IPS-11a (cell line): ENCODE measurements at regions not wholly inside any gene's neighbourhood (a gene's known extent, or its start where the extent isn't known, plus 50 kb on each side); places are given as distances from the start of the nearest gene placed in this dataset.

ENCODE experiments used
- H3K4me3 ChIP-seq: one replicate; pipeline ENCODE4 v1.5.1; 2013; ENCODE audit warnings: low read depth, low read length, control low read depth

DNA sequence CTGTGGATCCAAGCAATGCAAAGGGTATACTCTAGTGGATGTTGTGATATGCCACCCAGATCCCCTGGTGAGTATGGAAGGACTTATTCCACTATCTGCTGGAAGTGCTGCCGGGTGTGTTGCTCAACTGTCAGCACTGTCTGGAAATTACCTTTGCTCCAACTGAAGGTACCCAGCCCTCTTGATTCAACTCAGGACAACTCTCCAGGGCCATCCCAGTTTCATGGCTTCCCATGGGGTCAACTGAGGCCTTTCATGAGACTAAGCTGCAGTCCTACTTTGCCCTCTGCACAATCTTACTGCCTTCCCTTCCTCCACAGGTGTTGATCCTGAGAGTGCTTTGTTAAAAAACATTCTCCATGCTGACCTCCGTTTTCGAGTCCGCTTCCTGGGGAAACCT, 99.8 kb downstream of the SPRY1 start:
- no peak overlapping the region for H3K4me3 ChIP-seq

DNA sequence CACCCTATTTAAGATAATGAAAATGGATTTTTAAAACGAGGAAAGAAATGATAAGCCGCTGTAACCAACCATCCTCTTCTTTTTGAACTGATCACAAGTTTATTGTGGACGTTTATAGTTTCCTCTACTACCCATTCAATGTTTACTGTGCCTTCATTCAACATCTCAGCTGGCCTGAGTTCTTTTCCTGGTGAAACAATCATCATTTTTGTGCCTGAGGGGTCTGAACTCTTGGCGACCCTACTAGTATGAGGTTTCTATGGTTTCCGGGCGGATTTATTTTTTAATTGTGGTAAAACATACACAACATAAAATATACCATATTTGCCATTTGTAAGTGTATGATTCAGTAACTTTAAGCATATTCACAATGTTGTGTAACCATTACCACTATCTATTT, 100.7 kb downstream of the SPRY1 start:
- H3K4me3 ChIP-seq: no peak overlapping the region

DNA sequence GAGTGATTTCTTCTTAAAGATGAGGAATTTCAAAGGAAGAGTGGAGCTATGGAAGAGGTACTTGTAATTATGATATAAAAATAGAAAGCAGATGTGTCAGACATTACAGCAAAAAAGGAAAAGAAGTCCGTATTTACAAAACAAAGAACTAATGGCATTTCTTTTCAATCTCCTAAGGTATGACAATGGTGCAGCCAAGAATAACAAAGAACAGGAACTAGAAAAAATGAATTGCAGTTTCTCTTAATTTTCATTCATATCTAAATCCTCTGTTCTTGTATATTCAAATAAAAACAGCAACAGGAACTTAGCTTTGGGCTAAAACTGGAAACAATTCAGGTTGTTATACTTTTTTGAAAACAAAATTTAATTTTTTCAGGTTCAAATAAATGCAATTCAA, 105.1 kb downstream of the SPRY1 start:
- H3K4me3 ChIP-seq: no peak overlapping the region

DNA sequence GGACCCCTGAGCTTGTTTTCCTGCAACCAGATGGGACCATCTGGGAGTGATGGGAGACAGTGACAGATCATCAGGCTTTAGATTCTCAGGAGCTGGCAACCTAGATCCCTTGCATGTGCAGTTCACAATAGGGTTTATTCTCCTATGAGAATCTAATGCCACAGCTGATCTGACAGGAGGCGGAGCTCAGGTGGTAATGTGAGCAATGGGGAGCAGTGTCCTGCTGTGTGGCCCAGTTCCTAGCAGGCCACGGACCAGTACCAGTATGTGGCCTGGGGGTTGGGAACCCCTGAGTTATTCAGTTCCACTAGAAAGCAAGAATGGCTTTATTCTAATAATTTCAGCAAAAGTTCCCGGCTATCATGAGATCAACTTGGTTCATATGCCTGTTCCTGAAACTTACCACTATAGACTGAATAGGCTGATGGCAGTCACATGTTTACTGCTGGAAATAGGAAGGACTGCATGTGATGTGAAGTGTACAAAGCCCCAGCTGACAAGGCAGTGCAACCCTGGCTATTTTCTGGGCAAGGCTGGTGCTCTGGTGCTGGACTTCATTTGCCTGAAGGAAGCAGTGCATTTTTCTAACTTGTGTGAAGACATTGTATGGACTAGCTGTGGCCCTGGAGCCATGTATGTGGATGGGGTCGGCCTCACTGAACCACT, 107.2 kb downstream of the SPRY1 start:
- H3K4me3 ChIP-seq: no peak overlapping the region

DNA sequence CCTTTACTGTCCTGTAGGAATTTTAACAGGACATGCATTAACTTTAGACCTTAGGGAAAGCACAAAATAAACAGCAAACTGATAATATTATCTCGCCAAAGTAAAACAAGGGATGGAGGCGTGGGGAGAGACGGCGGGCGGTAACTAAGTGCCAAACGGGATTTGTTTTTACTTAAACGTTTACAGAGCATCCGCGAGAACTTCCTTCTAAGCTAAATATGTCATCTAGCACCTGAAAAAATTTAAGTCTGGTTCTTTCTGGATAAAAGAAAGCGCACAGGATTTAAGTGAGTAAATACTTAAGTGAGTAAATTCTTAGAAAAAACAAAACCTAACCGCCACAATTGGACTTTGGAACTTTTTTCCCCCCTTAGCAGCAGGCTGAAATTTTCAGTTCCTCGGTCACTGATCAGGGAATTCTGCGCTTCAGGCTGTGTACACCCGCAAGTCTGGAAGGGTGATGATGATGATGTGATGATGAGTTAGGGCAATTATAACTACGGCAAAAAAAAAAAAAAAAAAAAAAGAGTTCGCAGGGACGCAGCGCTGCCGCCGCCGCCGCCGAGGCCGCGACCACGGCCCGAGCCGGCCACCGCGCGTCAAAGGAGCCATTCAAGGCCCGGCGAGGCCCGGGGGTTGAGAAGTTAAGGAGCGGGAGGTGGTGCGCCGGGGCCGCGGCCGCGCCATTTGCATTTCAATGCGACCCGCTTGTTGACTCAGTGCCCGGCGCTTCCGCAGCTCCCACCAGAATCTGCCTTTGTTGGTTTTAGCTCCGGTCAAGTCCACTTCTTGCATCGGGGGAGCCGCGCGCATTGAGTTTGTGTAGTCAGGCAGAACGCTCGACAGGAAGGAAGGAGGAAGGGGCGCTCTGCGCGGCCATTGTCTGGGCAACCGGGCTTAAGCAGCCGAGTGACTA, 108.8 kb downstream of the SPRY1 start:
- H3K4me3 ChIP-seq: peak overlapping the region; percentile 42

DNA sequence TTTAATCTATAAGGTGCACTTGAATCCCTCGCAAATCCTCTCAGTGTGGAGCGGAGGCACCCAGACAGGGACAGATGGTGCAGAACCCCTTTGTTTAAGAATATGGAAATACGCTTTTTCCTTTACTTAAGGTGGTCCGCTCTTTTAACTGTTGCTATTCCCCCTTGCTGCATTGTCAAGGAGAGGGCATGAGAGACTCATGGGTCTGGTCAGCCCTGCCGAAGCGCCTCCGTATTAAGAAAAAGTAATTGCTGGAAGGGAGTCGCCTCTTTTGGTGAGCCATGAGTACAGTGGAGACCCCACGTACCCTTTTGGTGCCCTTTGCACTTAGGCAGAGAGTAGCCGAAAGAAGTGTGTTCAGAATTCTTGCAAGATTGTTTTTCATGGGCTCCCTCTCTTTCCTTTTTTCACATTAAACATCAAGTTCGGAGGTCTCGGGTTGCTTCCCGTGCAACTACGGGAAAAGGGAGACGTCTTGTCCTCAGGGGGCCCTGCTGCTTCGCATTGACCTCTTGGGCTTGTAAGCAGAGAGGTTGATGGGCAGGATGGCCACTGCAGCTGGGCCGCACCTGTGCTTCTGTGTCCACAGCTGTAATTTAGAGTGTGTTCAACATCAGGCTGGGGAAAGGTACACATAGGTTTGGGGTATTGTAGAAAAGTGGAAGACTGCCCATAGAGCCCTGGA, 109.6 kb downstream of the SPRY1 start:
- H3K4me3 ChIP-seq: peak overlapping the region; percentile 42

DNA sequence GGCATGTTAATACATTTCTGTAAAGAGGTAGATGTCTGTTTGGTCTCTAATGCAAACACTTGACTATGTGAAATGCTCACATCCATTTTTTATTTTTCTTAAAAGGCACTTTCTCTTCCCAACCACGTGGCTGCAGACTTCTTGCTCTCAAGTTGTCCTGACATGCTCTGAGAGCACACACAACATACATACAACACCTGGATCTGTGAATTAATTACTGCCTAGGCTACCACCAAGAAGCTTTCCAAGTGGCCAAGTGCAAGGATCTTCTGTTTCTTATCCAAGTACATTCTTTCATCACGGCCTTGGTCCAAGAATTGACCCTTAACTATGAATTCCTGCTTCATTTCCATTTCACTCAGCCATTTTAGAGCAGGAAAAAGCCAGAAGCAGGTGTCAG, 110.8 kb downstream of the SPRY1 start:
- no peak overlapping the region for H3K4me3 ChIP-seq

DNA sequence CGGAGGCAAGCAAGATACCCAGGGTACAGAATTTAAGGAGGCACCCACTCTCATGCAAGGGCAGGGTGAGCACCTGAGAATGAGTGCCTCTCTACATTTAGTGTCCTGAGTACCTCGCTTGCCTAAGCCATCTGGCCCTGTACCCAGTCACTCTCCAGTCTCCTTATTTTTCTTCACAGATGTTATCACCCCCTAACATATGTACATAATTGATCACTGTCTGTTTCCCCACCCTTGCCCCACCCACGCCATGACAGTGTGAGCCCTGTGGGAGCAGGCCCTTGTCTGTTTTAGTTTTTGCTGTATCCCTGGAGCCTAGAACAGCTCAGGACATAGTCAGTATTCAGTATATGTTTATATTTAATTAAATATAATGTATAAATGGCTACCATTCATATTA, 113.6 kb downstream of the SPRY1 start:
- no peak overlapping the region for H3K4me3 ChIP-seq

DNA sequence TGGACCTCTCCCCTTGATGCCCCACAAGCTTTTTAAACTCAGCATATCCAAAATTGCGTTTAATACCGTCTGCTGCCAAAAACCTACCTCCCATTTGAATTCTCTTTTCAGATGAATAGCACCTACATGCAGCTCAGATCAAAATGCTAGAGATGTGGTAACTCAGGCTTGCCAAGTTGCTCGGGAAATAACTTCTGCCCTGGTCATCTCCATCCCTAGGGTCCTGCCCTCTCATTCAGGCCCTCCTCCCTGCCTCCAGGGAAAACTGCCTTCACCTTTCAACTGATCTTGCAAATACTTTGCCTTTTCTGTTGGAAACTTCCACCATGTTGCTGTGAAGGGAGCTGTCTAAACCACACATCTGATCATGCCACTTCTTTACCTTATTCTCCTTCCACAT, 114.1 kb downstream of the SPRY1 start:
- no peak overlapping the region for H3K4me3 ChIP-seq

DNA sequence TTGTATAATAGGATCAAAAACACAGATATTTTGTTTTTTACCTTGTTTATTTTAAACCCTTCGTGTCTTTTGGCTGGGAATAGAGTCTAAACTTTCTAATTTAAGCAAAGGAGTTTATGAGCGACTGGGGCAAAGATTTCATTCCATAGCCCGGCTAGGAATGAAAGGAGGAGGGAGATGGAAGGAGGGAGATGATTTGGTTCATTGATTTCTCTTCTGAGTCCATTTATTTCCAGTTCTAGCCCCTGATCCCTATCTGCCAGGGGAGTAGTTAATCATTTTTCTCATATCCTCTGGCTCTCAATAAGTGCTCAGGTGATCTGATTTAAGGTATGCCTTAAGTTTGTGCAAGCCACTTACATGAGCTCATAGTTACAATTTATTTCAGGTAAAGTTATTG, 120.0 kb downstream of the SPRY1 start:
- H3K4me3 ChIP-seq: no peak overlapping the region

DNA sequence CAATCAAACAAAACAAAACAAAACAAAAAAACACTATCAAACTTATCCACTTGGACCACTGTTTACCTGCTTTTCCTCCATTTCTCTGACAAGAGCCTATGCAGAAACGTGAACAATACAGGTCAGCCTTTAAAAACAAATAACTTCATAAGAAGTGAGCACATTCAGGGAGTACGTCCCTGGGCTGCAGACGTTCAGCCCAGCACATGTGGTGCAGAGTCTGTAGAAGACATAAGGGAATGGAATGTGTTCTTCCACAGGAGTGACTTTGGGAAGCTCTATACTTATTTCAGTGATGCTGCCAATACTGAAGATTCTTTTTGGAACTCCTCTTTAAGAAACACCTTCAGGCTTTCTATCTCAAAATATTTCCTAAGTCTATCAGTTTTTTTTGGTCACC, 120.6 kb downstream of the SPRY1 start:
- H3K4me3 ChIP-seq: no peak overlapping the region

DNA sequence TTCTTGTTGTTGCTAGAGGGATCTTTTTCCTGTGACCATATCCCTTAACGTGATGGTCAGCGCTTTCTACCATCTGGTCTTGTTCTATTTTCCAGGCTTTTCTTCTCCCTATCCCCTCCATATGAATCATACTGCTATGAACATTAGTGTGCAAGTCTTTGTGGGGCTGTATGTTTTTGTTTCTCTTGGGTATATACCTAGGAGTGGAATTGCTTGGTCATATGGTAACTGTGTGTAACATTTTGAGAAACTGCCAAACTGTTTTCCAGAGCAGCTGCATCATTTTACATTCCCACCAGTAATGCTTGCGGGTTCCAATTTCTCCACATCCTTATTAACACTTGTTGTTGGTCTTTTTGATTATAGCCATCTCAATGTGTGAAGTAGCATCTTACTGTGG, 121.4 kb downstream of the SPRY1 start:
- H3K4me3 ChIP-seq: no peak overlapping the region

DNA sequence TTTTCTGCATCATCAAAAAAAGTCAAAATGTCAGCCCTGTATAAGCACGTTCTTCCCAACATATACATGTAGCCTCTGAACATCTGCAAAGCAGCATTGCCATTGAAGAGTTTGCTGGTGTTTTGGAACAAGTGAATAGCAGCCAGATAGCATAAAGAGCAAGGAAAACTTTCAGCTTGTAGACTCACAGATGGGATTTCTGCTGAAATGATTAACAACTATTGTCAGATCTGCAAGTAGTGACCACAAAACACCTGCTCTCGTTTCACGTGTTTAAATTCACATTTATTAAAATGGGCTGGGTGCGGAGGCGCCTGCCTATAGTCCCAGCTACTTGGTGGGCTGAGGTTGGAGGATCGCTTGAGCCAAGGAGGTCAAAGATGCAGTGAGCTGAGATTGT, 123.7 kb downstream of the SPRY1 start:
- H3K4me3 ChIP-seq: no peak overlapping the region

DNA sequence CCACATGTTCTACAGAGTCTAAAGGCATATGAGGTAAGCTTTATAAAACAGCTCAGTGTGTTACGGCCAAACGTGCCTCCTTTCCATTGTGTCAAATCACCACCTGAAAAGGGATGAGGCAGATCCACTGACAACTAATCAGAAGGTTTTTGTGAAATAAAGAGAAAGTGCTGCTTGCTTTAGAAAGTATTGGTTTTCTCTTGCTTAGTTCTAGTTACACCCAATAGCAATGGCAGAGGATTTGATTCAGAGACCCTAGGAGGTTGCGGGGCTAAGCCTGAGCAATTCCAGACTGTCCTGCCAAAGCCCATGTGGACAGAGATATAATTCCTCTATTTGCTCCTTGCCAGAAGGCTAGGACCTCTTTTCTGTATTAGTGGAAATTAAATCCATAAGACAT, 125.5 kb downstream of the SPRY1 start:
- no peak overlapping the region for H3K4me3 ChIP-seq

DNA sequence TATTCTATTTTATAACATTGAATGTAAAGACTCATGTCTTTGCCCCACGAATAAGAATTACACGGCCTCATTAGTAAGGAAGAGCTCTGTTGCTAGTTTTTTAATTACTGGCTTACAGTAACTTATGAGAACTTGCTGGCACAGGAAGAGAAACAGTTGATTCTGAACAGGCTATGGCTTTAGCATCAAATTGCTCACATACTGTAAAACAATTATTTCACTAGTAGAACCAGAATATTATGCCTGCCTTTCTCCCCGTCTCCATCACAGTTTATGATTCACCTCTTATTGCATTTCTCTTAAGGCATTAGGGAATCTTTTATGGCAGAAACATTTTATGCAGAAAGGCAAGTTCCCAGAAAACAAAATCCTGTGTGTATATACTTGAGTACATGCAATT, 126.1 kb downstream of the SPRY1 start:
- H3K4me3 ChIP-seq: no peak overlapping the region

DNA sequence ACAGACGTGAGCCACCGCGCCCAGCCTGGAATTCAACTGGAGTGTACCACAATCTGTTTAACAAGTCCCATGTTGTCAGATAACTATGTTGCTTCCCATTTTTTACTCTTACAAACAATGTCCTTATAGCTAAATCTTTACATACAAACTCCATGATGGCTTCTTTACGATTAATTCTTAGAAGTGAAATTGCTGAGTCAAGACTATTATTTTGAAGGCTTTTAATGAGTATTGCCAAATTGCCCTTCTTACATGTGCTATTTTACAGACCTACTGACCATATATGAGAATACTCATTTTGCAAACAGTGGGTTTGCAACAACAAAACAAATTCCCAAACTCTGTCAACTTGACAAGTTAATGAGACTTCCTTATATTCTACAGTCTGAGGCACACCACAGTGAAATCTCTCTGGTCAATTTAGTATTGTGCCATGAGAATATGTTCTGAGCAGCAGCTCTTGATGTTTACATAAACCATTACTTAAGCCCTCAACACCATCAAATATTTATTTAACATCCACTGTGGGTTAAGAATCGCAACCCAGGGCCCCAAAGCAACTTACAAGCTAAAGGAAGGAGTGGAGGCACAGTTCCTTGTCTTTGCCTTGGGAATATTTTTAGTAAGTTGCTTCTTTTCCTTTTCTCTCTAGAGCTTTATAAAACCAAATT, 128.5 kb downstream of the SPRY1 start:
- no peak overlapping the region for H3K4me3 ChIP-seq

DNA sequence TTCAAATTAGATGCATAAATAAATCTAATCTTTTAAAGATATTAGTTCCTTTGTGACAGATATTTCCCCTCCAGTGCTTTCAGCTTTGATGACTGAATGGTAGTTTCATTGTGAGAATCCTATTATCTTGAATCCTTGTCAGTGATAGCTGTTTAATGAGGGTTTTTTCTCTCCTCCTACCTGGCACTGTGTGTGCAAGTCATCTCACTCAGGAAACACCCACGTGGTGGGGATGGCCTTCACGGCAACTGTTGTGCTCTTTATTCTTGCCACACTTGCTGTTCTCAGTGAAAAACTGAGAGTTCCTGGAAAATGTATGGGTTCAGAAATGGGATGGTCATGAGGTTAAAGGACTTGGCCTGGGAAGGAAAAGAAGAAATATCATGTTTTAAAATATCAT, 129.9 kb downstream of the SPRY1 start:
- no peak overlapping the region for H3K4me3 ChIP-seq

DNA sequence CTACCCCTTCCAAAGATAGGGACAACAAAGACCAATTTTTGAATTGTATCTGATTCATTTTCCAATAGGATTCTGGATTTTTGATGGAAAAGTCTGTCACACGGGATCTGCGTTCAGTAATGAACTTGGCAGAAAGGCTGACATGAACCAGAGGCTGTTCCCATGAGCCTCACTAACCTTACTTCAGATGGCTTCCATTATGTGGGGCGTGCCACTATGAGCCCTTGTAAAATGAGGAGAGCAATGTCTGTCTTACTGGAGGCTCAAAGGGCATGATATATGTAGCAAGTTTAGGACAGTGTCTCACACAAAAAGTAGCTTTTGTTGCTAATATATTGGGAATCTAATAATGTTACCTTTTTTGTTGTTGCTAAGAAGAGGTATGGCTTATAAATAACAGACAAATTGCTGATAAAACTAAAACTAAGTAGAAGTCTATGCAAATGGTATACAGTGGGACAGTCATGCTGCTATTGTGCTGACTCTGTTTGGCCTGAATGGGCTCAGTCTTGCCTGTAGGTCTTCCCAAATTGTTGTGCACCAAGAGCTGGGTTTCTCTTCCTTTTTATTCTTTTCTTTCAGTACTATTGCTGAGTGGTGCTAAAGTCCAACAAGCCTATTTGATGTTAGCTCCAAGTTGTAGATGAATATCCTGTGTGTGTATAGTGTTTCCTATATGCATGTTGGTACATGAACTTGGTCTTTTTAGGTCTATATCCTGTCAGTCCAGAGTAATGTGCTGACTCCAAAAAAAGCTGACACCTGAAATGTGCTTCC, 132.1 kb downstream of the SPRY1 start:
- no peak overlapping the region for H3K4me3 ChIP-seq

DNA sequence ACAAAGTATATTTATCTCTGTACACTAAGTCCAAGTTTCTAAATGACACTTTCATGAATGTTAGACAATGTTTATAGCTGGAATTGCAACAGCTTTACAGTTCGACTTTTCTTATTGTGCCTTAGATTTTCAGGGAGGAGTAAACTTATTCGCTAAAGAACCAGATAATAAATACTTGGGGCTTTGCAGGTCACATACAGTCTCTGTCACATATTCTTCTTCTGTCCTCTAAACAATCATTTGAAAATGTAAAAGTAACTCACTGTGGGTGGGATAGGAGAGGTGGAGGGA, 132.6 kb downstream of the SPRY1 start:
- no peak overlapping the region for H3K4me3 ChIP-seq

DNA sequence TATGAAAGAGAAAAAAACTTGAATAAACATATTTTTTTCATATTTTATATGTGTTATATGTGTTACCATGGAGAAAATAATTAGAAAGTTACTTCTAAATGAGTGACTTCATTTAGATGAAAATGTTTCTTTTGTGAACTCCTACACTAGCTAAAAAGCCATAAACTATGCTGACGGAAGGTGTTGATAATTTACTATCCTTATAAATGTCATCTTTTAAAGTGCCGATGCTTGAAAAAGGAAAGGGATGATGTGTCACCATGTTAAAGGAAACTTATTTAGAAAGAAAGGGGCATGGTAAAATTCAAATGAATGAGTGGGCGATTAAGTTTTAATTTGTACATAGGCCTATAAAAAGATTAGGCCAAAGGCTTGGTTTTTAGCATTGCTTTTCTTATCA, 133.8 kb downstream of the SPRY1 start:
- no peak overlapping the region for H3K4me3 ChIP-seq
